ENCODE measurements at regions not wholly inside any gene's neighbourhood (a gene's known extent, or its start where the extent isn't known, plus 50 kb on each side); places are given as distances from the start of the nearest gene placed in this dataset.

DNA sequence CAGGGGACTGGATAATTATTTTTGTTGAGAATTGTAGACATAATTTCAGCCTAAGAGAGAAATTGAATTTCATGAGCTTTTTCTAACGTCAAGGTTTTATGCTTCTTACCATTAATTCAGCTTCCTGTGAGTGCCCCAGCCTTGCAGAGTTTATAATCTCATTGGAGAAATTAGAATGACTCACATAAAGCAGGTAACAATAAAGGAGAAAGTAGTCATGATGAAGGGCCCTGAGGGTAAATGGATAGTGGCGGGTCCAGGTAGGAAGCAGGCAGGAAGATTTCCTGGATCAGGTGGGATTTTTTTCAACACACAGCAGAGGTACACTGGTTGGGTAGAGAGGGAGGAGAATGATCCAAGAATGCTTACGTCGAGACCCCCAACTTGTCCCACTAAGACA, 311.4 kb downstream of the BARHL2 start:
- H3K4me3 ChIP-seq (ENCODE audit: low read depth, low read length) = no peak overlapping the region
- H3K9me3 ChIP-seq (ENCODE audit: severe bottlenecking) = no peaks in the 10 kb centered on the region
- no peaks in the 10 kb centered on the region for H3K27me3 ChIP-seq (ENCODE audit: insufficient read depth, low read depth, severe bottlenecking)
- TF ChIP-seq, protein P1, sequence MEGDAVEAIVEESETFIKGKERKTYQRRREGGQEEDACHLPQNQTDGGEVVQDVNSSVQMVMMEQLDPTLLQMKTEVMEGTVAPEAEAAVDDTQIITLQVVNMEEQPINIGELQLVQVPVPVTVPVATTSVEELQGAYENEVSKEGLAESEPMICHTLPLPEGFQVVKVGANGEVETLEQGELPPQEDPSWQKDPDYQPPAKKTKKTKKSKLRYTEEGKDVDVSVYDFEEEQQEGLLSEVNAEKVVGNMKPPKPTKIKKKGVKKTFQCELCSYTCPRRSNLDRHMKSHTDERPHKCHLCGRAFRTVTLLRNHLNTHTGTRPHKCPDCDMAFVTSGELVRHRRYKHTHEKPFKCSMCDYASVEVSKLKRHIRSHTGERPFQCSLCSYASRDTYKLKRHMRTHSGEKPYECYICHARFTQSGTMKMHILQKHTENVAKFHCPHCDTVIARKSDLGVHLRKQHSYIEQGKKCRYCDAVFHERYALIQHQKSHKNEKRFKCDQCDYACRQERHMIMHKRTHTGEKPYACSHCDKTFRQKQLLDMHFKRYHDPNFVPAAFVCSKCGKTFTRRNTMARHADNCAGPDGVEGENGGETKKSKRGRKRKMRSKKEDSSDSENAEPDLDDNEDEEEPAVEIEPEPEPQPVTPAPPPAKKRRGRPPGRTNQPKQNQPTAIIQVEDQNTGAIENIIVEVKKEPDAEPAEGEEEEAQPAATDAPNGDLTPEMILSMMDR (IDR thresholded peaks at IDR 0.05; ENCODE audit: low read depth, low read length) = no peak
- H3K27ac ChIP-seq = no peak overlapping the region
- DNase-seq = no peak
- no peaks in the 10 kb centered on the region for H3K36me3 ChIP-seq

DNA sequence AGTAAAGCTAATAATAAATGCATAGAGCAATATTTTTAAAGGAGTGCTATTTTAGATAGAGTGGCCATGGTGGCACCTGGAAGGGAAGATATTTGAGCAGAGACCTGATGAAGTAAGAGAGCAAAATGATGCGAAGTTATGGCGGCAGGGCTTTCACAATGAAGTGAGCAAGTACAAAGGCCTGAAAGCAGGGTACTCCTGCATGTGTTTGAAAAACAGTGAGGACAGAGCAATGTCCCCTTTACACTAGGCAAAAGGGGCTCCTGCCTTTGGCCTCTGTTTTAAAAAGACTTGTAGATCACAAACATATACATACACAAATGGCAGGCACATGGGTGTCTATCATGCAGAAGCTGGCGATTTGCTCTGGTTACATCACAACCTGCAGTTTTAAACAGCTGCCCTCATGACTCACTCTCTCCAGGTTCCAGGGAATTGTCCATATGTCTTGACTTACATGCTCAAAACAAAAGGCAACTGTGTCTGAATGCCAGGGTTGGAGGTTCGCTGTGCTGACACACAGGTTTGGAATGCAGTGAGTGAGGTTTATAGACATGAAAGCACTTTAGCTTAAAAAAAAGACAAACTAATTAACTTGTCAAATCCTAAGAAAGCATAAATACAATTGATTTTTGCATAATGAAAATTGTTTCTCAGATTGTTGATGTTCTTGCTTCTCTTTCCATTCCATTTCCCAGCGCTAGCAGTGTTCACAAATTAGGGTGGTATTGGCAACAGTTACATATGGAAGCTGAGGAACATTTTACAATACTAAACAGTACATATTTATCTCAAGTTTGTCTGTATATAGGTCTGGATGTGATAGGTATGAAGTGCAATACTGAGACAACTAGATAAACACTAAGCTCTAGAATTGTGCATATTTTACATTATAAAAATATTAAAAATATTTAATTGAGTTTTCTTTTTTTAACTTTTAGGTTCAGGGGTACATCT, 313.9 kb downstream of the BARHL2 start:
- Histone ChIP-seq H3K4me3 (ENCODE audit: low read depth, low read length) (no peak overlapping the region), H3K27ac (no peak overlapping the region), H3K36me3 (no peaks in the 10 kb centered on the region), H3K27me3 (ENCODE audit: insufficient read depth, low read depth, severe bottlenecking) (no peaks in the 10 kb centered on the region), H3K9me3 (ENCODE audit: severe bottlenecking) (no peaks in the 10 kb centered on the region)
- no peak for DNase-seq
- TF ChIP-seq, protein P1 (IDR thresholded peaks at IDR 0.05; ENCODE audit: low read depth, low read length) = no peak

GRCh38 chr1:90400131-90400530, 317.0 kb downstream of the BARHL2 start:
- TF ChIP-seq, protein P1 (IDR thresholded peaks at IDR 0.05; ENCODE audit: low read depth, low read length) = no peak

GRCh38 chr1:90396917-90397316, 320.2 kb downstream of the BARHL2 start:
- TF ChIP-seq, protein P1 (IDR thresholded peaks at IDR 0.05; ENCODE audit: low read depth, low read length) = no peak
- no peak for DNase-seq
- Histone ChIP-seq H3K27me3 (ENCODE audit: insufficient read depth, low read depth, severe bottlenecking) (no peaks in the 10 kb centered on the region), H3K36me3 (no peaks in the 10 kb centered on the region), H3K9me3 (ENCODE audit: severe bottlenecking) (no peaks in the 10 kb centered on the region), H3K4me3 (ENCODE audit: low read depth, low read length) (no peak overlapping the region), H3K27ac (no peak overlapping the region)

More at GRCh38 chr1:90400131-90400530, 317.0 kb downstream of the BARHL2 start:
- Histone ChIP-seq H3K27me3 (ENCODE audit: insufficient read depth, low read depth, severe bottlenecking) (no peaks in the 10 kb centered on the region), H3K4me3 (ENCODE audit: low read depth, low read length) (no peak overlapping the region), H3K9me3 (ENCODE audit: severe bottlenecking) (no peaks in the 10 kb centered on the region), H3K36me3 (no peaks in the 10 kb centered on the region), H3K27ac (no peak overlapping the region)
- DNase-seq = no peak

DNA sequence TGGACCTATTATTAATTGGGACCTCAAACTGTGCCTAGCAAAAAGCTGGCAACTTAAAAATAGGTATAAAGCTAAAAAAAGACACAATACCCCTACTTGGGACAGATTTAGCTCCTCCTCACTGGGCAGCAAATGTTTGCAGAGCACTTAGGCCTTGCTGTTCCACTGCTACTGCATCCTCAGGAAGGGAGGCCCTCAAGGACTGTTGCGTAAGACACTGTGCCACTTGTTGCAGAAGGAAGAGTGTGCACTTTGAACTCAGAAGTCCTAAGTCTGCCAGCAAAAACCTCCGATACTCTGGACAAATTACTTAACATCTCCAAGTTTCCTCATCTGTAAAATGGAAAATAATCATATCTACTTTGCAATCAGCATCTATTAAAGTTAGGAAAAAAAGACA, 322.9 kb downstream of the BARHL2 start:
- H3K4me3 ChIP-seq (ENCODE audit: low read depth, low read length) = no peak overlapping the region
- H3K27me3 ChIP-seq (ENCODE audit: insufficient read depth, low read depth, severe bottlenecking) = no peaks in the 10 kb centered on the region
- H3K27ac ChIP-seq = no peak overlapping the region
- no peak for DNase-seq
- no peaks in the 10 kb centered on the region for H3K9me3 ChIP-seq (ENCODE audit: severe bottlenecking)
- TF ChIP-seq, protein P1 (IDR thresholded peaks at IDR 0.05; ENCODE audit: low read depth, low read length) = no peak
- no peaks in the 10 kb centered on the region for H3K36me3 ChIP-seq
